ENCODE measurements at regions not wholly inside any gene's neighbourhood (a gene's known extent, or its start where the extent isn't known, plus 50 kb on each side); places are given as distances from the start of the nearest gene placed in this dataset.

GRCh38 chr1:87765057-87765680, 436.5 kb downstream of the LMO4 start:
- TF ChIP-seq POLR2A (IDR thresholded peaks at IDR 0.05): no peak
- no peak overlapping the region for H3K4me3 ChIP-seq (ENCODE audit: low read depth, poor library complexity, severe bottlenecking)
- DNase-seq (ENCODE audit: low spot score in 2 of 2): no peak
- WGBS, 2 donors: 88 to 89% methylated on average over 6 of the region's 6 CpGs
- intact Hi-C loops (cut with DNase I; ENCODE audit: low total_unique reads): no loop called here

DNA sequence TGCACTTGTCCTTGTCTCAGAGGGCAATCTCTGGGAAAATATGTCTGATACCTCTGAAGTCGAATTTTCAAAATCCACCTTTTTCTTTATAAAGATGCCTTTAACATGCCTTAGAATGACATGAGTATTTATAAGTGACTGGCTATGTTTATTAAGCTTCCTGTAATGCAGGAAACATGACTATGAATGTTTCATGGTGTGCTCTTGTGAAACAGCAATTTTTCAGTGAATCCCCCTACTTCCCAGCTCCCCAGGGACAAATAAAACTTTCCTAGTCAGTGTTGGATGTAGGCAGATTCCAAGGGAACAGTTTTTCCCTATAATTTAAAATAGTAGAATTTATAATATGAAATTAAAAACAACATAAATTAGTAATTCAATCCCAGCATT, 437.0 kb downstream of the LMO4 start:
- intact Hi-C loops (cut with DNase I; ENCODE audit: low total_unique reads): no loop called here
- TF ChIP-seq CTCF (IDR thresholded peaks at IDR 0.05) (no peak), POLR2A (IDR thresholded peaks at IDR 0.05) (no peak)
- no peak overlapping the region for H3K4me3 ChIP-seq (ENCODE audit: low read depth, poor library complexity, severe bottlenecking)
- DNase-seq (ENCODE audit: low spot score in 2 of 2): no peak
- 79 to 83% methylated on average over 1 of the region's 1 CpG for WGBS, 2 donors

DNA sequence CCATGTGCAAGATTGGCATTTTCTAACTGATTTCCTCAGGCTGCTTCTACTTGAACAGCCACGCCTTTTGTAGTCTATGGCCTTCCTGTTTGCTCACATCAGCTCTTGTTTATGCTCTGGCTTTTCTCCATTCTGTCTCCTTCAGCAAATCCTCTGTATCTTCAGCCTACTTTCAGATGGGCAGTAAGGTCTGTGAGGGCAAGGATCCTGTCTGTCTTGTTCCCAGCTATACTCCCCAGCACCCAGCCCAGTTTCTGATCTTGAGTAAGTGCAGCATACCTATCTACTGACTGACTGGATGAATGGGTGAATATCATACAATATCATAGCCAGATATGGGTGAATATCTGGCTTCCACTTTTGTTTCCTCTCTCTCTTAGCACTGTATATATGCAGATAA, 438.1 kb downstream of the LMO4 start:
- WGBS, 2 donors: 64 to 68% methylated on average over 1 of the region's 1 CpG
- H3K4me3 ChIP-seq (ENCODE audit: low read depth, poor library complexity, severe bottlenecking): no peak overlapping the region
- intact Hi-C loops (cut with DNase I; ENCODE audit: low total_unique reads): no loop called here
- no peak for DNase-seq (ENCODE audit: low spot score in 2 of 2)
- no peak for TF ChIP-seq CTCF (IDR thresholded peaks at IDR 0.05)

DNA sequence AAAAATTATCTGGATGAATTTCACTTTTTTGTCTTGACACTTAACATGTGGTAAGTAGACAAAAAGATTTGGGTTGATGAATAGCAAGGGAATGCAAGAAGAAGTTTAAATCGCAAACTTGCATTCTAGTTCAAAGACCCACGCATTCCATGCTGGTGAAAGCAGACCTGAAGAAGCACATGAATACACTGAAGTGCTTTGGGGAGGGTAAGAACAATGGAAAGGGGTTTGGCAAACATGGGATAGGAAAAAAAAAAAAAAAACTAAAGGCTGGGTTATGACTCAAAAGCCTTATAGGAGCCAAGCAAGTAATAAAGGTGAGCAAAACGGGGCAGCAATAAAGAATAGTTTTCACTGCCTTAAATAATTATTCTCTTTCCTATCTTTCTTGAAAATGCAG, 450.2 kb downstream of the LMO4 start:
- intact Hi-C loops (cut with DNase I; ENCODE audit: low total_unique reads): no loop called here
- H3K4me3 ChIP-seq (ENCODE audit: low read depth, poor library complexity, severe bottlenecking): no peak overlapping the region
- DNase-seq (ENCODE audit: low spot score in 2 of 2): no peak
- WGBS, 2 donors: 86 to 90% methylated on average over 3 of the region's 3 CpGs
- TF ChIP-seq POLR2A (IDR thresholded peaks at IDR 0.05): no peak
- no peak for TF ChIP-seq CTCF (IDR thresholded peaks at IDR 0.05)

GRCh38 chr1:87781554-87781953, 452.9 kb downstream of the LMO4 start:
- 75 to 81% methylated on average over 1 of the region's 1 CpG for WGBS, 2 donors
- DNase-seq (ENCODE audit: low spot score in 2 of 2): no peak
- H3K4me3 ChIP-seq (ENCODE audit: low read depth, poor library complexity, severe bottlenecking): no peak overlapping the region
- intact Hi-C loops (cut with DNase I; ENCODE audit: low total_unique reads): no loop called here
- TF ChIP-seq CTCF (IDR thresholded peaks at IDR 0.05) (no peak), POLR2A (IDR thresholded peaks at IDR 0.05) (no peak)

- TF ChIP-seq POLR2A (IDR thresholded peaks at IDR 0.05) (no peak), CTCF (IDR thresholded peaks at IDR 0.05) (no peak)
- no peak for DNase-seq (ENCODE audit: low spot score in 2 of 2)
- intact Hi-C loops (cut with DNase I; ENCODE audit: low total_unique reads): no loop called here
- 89 to 96% methylated on average over 2 of the region's 2 CpGs for WGBS, 2 donors
- no peak overlapping the region for H3K4me3 ChIP-seq (ENCODE audit: low read depth, poor library complexity, severe bottlenecking)
These were observed 454.6 kb downstream of the LMO4 start for GRCh38 chr1:87783315-87783714.

Data from lower leg skin (tissue), 4 donors.